Dermis microvascular lymphatic vessel endothelial cell (primary cell): ENCODE measurements at regions not wholly inside any gene's neighbourhood (a gene's known extent, or its start where the extent isn't known, plus 50 kb on each side); places are given as distances from the start of the nearest gene placed in this dataset.
A peak's percentile ranks its signal among the peaks of the same experiment; 100 is the strongest.
"Not testable (repeated sequence)": the region's sequence is repeated elsewhere in the genome, so short reads cannot be mapped to it uniquely, and the experiment has no call there.

ENCODE experiments used
- DNase-seq, 2 donors: peaks; one replicate each; pipeline versions ENCODE4 v3.0.0 to v3.0.0-alpha.2; 2010; ENCODE audit warnings: low read depth in 2 of 2

GRCh38 chr1:38612951-38613350 is 246.6 kb downstream of the RRAGC start:
- no peak for DNase-seq

GRCh38 chr1:38611664-38612211 is 247.8 kb downstream of the RRAGC start:
- no peak for DNase-seq

- DNase-seq, result no peak
Measured at GRCh38 chr1:38609166-38610025, 250.2 kb downstream of the RRAGC start.

GRCh38 chr1:38608202-38608864 is 251.2 kb downstream of the RRAGC start:
- peak in 1 of 2 donors; percentile 40 for DNase-seq

DNA sequence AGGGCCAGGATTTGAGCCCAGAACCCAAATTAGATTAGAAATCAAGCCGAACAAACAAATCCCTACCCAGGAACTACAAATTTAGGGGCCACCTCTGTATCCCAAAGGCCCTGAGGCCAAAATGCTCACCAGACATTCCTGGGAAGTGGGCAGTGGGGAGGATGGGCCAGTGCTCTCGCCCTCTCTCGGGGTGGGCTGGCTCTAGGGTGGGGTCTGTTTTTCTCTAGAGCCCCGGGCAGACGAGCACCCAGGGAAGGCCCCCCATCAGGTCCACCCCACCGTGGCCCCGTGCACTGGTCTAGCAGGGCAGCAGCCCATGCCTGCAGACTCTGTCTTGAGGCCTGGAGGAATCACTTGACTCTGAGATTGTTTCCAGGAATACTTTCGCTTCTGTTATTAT is 252.0 kb downstream of the RRAGC start:
- no peak for DNase-seq

DNA sequence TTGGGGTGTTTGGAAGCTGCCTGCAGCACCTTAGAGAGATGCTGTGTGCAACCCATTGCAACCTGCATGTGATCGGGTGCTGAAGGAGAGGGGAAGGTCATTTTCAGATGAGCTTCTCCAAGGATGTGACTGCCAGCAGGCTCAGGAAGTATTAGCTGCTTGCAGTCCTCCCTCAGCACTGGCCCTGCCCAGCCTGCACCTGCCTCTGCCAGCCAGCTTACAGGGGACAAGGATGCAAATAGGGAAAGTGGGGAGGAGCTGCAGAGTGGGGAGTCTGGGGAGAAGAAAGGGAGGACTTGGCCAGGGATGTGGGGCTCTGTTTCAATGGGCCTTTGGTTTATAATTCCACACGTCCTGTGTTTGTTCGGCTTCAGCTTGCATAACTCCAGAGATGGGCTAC is 254.5 kb downstream of the RRAGC start:
- DNase-seq, result no peak

GRCh38 chr1:38603907-38604306 is 255.7 kb downstream of the RRAGC start:
- no peak for DNase-seq

GRCh38 chr1:38600905-38601304 is 258.7 kb downstream of the RRAGC start:
- DNase-seq, result no peak

DNA sequence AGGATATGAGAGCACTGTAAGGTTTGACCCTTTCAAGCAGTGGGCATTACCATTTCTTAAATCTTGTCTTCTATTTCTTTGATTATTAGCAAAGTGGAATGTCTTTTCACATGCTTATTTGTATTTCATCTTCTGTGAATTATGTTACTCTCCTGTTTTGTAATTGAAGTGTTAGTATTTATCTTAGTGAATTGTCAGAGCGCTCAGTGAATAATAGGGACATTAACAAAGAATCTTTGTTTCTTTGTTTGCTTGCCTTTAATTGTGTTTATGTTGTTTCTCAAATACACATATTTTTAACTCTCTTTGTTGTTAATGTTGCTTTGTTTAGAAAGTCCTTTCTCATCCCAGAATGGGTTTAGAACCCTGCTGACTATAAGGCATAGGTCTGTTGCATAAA is 259.3 kb downstream of the RRAGC start:
- DNase-seq, result no peak

- DNase-seq, result no peak
Measured at GRCh38 chr1:38598118-38598517, 261.5 kb downstream of the RRAGC start.

DNA sequence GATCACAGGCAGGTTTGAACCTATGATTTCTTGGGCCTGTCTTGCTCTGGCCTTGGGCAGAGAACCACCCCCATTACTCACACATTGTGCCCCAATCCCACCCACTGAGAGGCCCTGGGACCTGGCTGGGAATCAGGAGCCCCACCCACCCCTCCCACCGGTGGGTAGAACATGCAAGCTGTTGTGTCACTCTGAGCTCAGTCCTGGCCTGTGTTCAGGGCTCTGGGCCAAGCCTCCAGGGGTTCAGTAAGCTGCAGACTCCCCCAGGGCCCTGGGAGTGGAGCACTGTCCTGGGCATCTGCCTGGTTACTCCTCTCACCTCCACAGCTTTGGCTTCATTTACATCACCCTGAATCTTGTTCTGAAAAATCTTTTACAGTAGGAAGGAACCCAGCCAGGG is 270.5 kb downstream of the RRAGC start:
- DNase-seq, result no peak

DNA sequence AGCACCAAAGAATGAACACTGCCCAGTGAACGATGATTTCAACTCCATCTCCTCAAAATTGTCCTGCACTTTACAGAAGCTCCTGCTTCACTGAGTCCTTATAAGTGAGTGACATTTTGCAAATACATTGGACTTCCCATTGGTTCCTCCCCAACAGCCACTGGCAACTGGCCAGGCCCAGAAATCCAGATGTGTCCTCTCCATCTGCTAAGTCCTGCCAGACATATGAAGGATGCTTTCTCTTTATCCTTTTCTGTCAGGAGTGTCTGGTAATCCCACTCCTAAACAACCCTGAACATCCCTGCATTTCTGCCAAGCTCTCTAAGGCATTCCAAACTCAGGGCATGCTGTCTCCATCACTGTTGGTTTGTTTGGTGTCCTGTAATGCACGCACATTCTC is 271.8 kb downstream of the RRAGC start:
- DNase-seq, result no peak

- DNase-seq, result peak; percentile 1 to 33
Measured at GRCh38 chr1:38586993-38587646, 272.5 kb downstream of the RRAGC start.

DNA sequence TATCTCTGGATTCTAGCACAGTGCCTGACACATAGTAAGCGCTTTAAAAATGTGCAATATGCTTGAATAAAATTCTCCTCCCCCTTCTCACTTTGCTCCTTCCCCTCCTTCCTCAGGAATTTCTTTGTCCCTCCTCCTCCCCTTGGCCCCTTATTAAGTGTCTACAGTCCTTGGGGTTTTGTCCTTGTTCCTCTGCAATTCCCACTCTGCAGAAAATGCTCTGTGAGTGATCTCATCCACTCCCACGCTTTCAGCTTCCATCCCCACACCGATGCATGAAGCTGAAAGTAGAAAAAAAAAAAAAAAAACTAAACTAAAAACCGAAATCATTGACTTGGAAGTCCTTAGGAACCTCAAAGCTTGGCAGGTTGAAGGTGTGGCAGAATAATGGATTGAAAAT is 273.6 kb downstream of the RRAGC start:
- DNase-seq, result no peak

- DNase-seq, result no peak
Measured at GRCh38 chr1:38585460-38585859, 274.1 kb downstream of the RRAGC start.

DNA sequence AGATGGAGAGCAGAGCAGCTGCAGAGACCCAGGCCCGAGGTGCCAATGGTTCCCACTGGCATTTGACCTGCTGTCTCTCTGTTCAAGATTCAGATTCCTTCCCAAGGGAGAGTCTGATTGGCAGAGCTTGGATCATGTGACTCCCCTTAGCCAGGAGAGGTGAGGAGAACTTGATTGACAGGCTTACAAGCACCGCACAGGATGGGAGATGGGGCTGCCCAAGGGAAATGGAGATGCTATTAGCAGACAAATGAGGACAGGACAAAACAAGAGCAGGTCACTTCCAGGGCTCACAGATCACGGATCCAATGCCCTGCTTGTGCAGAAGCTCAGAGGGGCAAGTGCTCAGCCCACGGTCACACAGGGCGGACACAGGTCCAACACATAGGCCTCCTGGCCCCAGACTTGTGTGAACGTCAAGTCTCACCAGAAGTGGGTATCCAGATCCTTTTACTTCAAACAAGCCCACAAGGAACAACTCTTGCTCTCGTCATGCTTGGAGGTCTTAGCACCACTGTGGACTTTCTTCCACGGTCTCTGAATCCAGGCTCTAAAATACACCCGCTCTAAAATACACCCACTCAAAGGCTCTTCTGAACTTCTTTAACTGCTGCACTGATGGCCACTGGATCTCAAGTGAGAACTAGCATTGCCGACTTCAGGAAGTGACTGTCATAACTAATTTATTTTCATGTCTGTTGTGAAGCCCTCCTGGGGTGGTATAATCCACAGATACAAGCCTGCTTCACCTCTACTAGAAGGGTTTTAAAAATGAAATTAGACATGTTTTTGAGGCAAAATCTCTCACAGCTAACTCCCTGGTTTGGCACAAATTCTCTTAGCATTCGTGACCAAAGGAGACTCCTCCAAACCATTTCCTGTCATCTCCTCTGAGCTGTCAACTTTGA is 274.9 kb downstream of the RRAGC start:
- no peak for DNase-seq

GRCh38 chr1:38583287-38583686 is 276.3 kb downstream of the RRAGC start:
- not testable (repeated sequence) for DNase-seq

DNA sequence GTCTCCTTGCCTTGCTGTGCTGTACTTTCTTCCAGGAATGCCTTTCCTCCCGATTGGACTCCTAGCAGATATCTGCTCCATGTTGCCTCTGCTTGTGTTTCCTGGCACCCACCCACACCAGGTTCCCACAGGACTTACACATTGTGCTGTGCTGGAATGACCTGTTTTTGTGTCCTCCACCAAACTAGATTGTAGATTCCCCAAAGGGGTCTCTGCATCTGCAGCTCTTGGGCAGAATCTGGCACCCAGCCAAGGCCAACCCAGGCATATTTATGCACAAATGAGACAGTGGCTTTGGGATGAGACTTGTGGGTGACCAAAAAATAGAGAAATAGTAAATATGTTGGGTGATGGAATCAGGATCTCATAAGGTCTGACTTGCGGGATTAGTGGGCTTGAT is 278.2 kb downstream of the RRAGC start:
- no peak for DNase-seq

GRCh38 chr1:38580594-38580993 is 279.0 kb downstream of the RRAGC start:
- DNase-seq, result no peak

DNA sequence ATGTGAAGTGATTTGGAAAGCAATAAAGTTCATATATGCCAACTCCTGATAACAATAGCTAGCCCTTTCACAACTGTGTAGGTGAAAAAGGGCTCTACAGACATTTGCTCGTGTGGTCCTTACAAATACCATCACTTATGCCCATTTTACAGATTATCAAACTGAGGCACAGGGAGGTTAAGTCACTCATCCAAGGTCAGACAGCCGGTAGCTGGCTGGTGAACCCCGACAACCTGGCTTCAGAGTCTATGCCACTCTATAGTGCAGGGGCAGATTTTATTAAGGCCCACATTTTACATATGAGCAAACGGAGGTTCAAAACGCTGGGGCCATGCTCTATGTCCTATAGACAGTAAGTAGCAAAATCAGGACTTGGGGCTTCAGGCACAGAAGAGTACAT is 280.5 kb downstream of the RRAGC start:
- no peak for DNase-seq

GRCh38 chr1:38578271-38578951 is 281.2 kb downstream of the RRAGC start:
- no peak for DNase-seq
